ENCODE measurements at regions not wholly inside any gene's neighbourhood (a gene's known extent, or its start where the extent isn't known, plus 50 kb on each side); places are given as distances from the start of the nearest gene placed in this dataset.

GRCh38 chr16:65212791-65213190 lies 90.9 kb upstream of the CDH11 start:
- TF ChIP-seq CTCF (IDR thresholded peaks at IDR 0.05; ENCODE audit: low read depth, low read length), result no peak
- H3K4me3 ChIP-seq (ENCODE audit: low read depth, low read length), result no peak overlapping the region

GRCh38 chr16:65212240-65212639 lies 90.4 kb upstream of the CDH11 start:
- H3K4me3 ChIP-seq (ENCODE audit: low read depth, low read length), result no peak overlapping the region
- TF ChIP-seq CTCF (IDR thresholded peaks at IDR 0.05; ENCODE audit: low read depth, low read length), result no peak

GRCh38 chr16:65202461-65202860 lies 80.6 kb upstream of the CDH11 start:
- H3K4me3 ChIP-seq (ENCODE audit: low read depth, low read length), result no peak overlapping the region
- no peak for TF ChIP-seq CTCF (IDR thresholded peaks at IDR 0.05; ENCODE audit: low read depth, low read length)

GRCh38 chr16:65201511-65201910 lies 79.6 kb upstream of the CDH11 start:
- peak overlapping the region; percentile 24; the same call in 1 of the 2 replicates for H3K4me3 ChIP-seq (ENCODE audit: low read depth, low read length)
- no peak for TF ChIP-seq CTCF (IDR thresholded peaks at IDR 0.05; ENCODE audit: low read depth, low read length)

GRCh38 chr16:65200857-65201256 lies 79.0 kb upstream of the CDH11 start:
- H3K4me3 ChIP-seq (ENCODE audit: low read depth, low read length), result no peak overlapping the region
- TF ChIP-seq CTCF (IDR thresholded peaks at IDR 0.05; ENCODE audit: low read depth, low read length), result no peak

- TF ChIP-seq CTCF (IDR thresholded peaks at IDR 0.05; ENCODE audit: low read depth, low read length), result no peak
- no peak overlapping the region for H3K4me3 ChIP-seq (ENCODE audit: low read depth, low read length)
Observed at GRCh38 chr16:65200156-65200773, 78.4 kb upstream of the CDH11 start.

- no peak for TF ChIP-seq CTCF (IDR thresholded peaks at IDR 0.05; ENCODE audit: low read depth, low read length)
- H3K4me3 ChIP-seq (ENCODE audit: low read depth, low read length), result no peak overlapping the region
Observed at GRCh38 chr16:65196420-65197075, 74.7 kb upstream of the CDH11 start.
